ENCODE measurements at regions not wholly inside any gene's neighbourhood (a gene's known extent, or its start where the extent isn't known, plus 50 kb on each side); places are given as distances from the start of the nearest gene placed in this dataset.

GRCh38 chr4:110683601-110684000, 60.7 kb upstream of the PITX2 start:
- no peak for TF ChIP-seq CTCF (IDR thresholded peaks at IDR 0.05; ENCODE audit: low read depth, low read length, missing control alignments)
- DNase-seq = no peak
- Histone ChIP-seq H3K36me3 (replicated peaks) (no peaks in the 10 kb centered on the region), H3K27ac (no peak overlapping the region), H3K4me3 (ENCODE audit: low read depth, low read length) (no peak overlapping the region), H3K27me3 (replicated peaks) (no peaks in the 10 kb centered on the region)
- in situ Hi-C loops (cut with HindIII; ENCODE audit: low pct_ligation_motif_present, low sequenced_read_pairs) = no loop called here

GRCh38 chr4:110702326-110702725, 79.4 kb upstream of the PITX2 start:
- no peak overlapping the region for H3K4me3 ChIP-seq (ENCODE audit: low read depth, low read length)
- H3K36me3 ChIP-seq (replicated peaks) = no peaks in the 10 kb centered on the region
- in situ Hi-C loops (cut with HindIII; ENCODE audit: low pct_ligation_motif_present, low sequenced_read_pairs) = no loop called here
- H3K27ac ChIP-seq = no peak overlapping the region
- TF ChIP-seq CTCF (IDR thresholded peaks at IDR 0.05; ENCODE audit: low read depth, low read length, missing control alignments) = no peak
- H3K27me3 ChIP-seq (replicated peaks) = no peaks in the 10 kb centered on the region
- DNase-seq = no peak

- in situ Hi-C loops (cut with HindIII; ENCODE audit: low pct_ligation_motif_present, low sequenced_read_pairs) = no loop called here
- no peaks in the 10 kb centered on the region for H3K27me3 ChIP-seq (replicated peaks)
- no peaks in the 10 kb centered on the region for H3K36me3 ChIP-seq (replicated peaks)
- no peak for TF ChIP-seq CTCF (IDR thresholded peaks at IDR 0.05; ENCODE audit: low read depth, low read length, missing control alignments)
- no peak for DNase-seq
- H3K27ac ChIP-seq = no peak overlapping the region
- no peak overlapping the region for H3K4me3 ChIP-seq (ENCODE audit: low read depth, low read length)
These were observed 82.0 kb upstream of the PITX2 start for GRCh38 chr4:110704748-110705439.

- Histone ChIP-seq H3K4me3 (ENCODE audit: low read depth, low read length) (no peak overlapping the region), H3K27ac (no peak overlapping the region), H3K27me3 (replicated peaks) (no peaks in the 10 kb centered on the region), H3K36me3 (replicated peaks) (no peaks in the 10 kb centered on the region)
- no peak for TF ChIP-seq CTCF (IDR thresholded peaks at IDR 0.05; ENCODE audit: low read depth, low read length, missing control alignments)
- no peak for DNase-seq
- in situ Hi-C loops (cut with HindIII; ENCODE audit: low pct_ligation_motif_present, low sequenced_read_pairs) = no loop called here
These were observed 82.5 kb upstream of the PITX2 start for GRCh38 chr4:110705440-110705782.

GRCh38 chr4:110710070-110710469, 87.2 kb upstream of the PITX2 start:
- H3K27ac ChIP-seq = no peak overlapping the region
- in situ Hi-C loops (cut with HindIII; ENCODE audit: low pct_ligation_motif_present, low sequenced_read_pairs) = no loop called here
- no peak overlapping the region for H3K4me3 ChIP-seq (ENCODE audit: low read depth, low read length)
- no peaks in the 10 kb centered on the region for H3K27me3 ChIP-seq (replicated peaks)
- H3K36me3 ChIP-seq (replicated peaks) = no peaks in the 10 kb centered on the region
- TF ChIP-seq CTCF (IDR thresholded peaks at IDR 0.05; ENCODE audit: low read depth, low read length, missing control alignments) = no peak
- no peak for DNase-seq

- H3K27ac ChIP-seq = no peak overlapping the region
- no peak overlapping the region for H3K4me3 ChIP-seq (ENCODE audit: low read depth, low read length)
- no peak for TF ChIP-seq CTCF (IDR thresholded peaks at IDR 0.05; ENCODE audit: low read depth, low read length, missing control alignments)
- no peaks in the 10 kb centered on the region for H3K36me3 ChIP-seq (replicated peaks)
- in situ Hi-C loops (cut with HindIII; ENCODE audit: low pct_ligation_motif_present, low sequenced_read_pairs) = no loop called here
- DNase-seq = no peak
- H3K27me3 ChIP-seq (replicated peaks) = no peaks in the 10 kb centered on the region
These were observed 89.6 kb upstream of the PITX2 start for GRCh38 chr4:110712486-110712885.

All from brain microvascular endothelial cell (primary cell).